WERI-Rb-1 (cell line): ENCODE measurements at regions not wholly inside any gene's neighbourhood (a gene's known extent, or its start where the extent isn't known, plus 50 kb on each side); places are given as distances from the start of the nearest gene placed in this dataset.
A peak's percentile ranks its signal among the peaks of the same experiment; 100 is the strongest.
"Not testable (repeated sequence)": the region's sequence is repeated elsewhere in the genome, so short reads cannot be mapped to it uniquely, and the experiment has no call there.

Experiments used
- DNase-seq: peaks from one replicate; pipeline ENCODE4 v3.0.0-alpha.2; 2020
- H3K27ac ChIP-seq: fragments of 250-450 bp; sonication (Bioruptor Pico); 2 replicates; pipeline ENCODE4 v1.5.1; 2020; ENCODE audit warnings: mild to moderate bottlenecking, moderate library complexity
- H3K27me3 ChIP-seq: fragments of 250-450 bp; sonication (Bioruptor Pico); 2 replicates; pipeline ENCODE4 v1.5.1; 2021; ENCODE audit warnings: mild to moderate bottlenecking, low read depth, moderate library complexity; ENCODE audit not compliant: insufficient read depth, severe bottlenecking
- H3K36me3 ChIP-seq: fragments of 250-450 bp; sonication (Bioruptor Pico); 2 replicates; pipeline ENCODE4 v1.5.1; 2020; ENCODE audit warnings: mild to moderate bottlenecking, moderate library complexity
- H3K4me3 ChIP-seq: 2 replicates; pipeline ENCODE4 v1.5.1; 2011; ENCODE audit warnings: low read depth, mild to moderate bottlenecking, control low read depth, low read length
- H3K9me3 ChIP-seq: fragments of 250-450 bp; sonication (Bioruptor Pico); 2 replicates; pipeline ENCODE4 v1.5.1; 2021; ENCODE audit warnings: mild to moderate bottlenecking, moderate library complexity; ENCODE audit not compliant: severe bottlenecking
- CTCF ChIP-seq: IDR thresholded peaks from 2 replicates; pipeline ENCODE4 v1.5.1; 2011; ENCODE audit warnings: low read depth, mild to moderate bottlenecking, control low read depth, inconsistent platforms, low read length

- H3K27me3 ChIP-seq: no peaks in the 10 kb centered on the region
- no peaks in the 10 kb centered on the region for H3K9me3 ChIP-seq
- H3K36me3 ChIP-seq: no peaks in the 10 kb centered on the region
- H3K4me3 ChIP-seq: no peak overlapping the region
- no peak for TF ChIP-seq CTCF
- no peak overlapping the region for H3K27ac ChIP-seq
- DNase-seq: no peak
Measured at GRCh38 chr4:43189741-43190140, 297.2 kb downstream of the GRXCR1 start.

- not testable (repeated sequence) for H3K36me3 ChIP-seq, H3K27ac ChIP-seq, DNase-seq, H3K9me3 ChIP-seq, H3K4me3 ChIP-seq, H3K27me3 ChIP-seq
Measured at GRCh38 chr4:43212576-43212975, 320.1 kb downstream of the GRXCR1 start.

GRCh38 chr4:43223820-43224219 is 331.3 kb downstream of the GRXCR1 start:
- no peaks in the 10 kb centered on the region for H3K9me3 ChIP-seq
- H3K36me3 ChIP-seq: no peaks in the 10 kb centered on the region
- H3K27ac ChIP-seq: no peak overlapping the region
- DNase-seq: no peak
- no peak for TF ChIP-seq CTCF
- H3K27me3 ChIP-seq: no peaks in the 10 kb centered on the region
- H3K4me3 ChIP-seq: no peak overlapping the region

- no peaks in the 10 kb centered on the region for H3K36me3 ChIP-seq
- no peaks in the 10 kb centered on the region for H3K9me3 ChIP-seq
- no peak for DNase-seq
- H3K27ac ChIP-seq: no peak overlapping the region
- H3K27me3 ChIP-seq: no peaks in the 10 kb centered on the region
- H3K4me3 ChIP-seq: no peak overlapping the region
- TF ChIP-seq CTCF: no peak
Measured at GRCh38 chr4:43224559-43224958, 332.0 kb downstream of the GRXCR1 start.

GRCh38 chr4:43233321-43233720 is 340.8 kb downstream of the GRXCR1 start:
- peak; percentile 70 for DNase-seq
- no peaks in the 10 kb centered on the region for H3K9me3 ChIP-seq
- peak overlapping the region; percentile 28 for H3K27ac ChIP-seq
- TF ChIP-seq CTCF: no peak
- H3K27me3 ChIP-seq: no peaks in the 10 kb centered on the region
- H3K4me3 ChIP-seq: no peak overlapping the region
- H3K36me3 ChIP-seq: no peaks in the 10 kb centered on the region

GRCh38 chr4:43234626-43235415 is 342.3 kb downstream of the GRXCR1 start:
- H3K27me3 ChIP-seq: no peaks in the 10 kb centered on the region
- H3K27ac ChIP-seq: no peak overlapping the region
- DNase-seq: no peak
- no peak overlapping the region for H3K4me3 ChIP-seq
- H3K36me3 ChIP-seq: no peaks in the 10 kb centered on the region
- no peaks in the 10 kb centered on the region for H3K9me3 ChIP-seq
- TF ChIP-seq CTCF: no peak
